Stomach smooth muscle (tissue), 2 donors: ENCODE measurements at regions not wholly inside any gene's neighbourhood (a gene's known extent, or its start where the extent isn't known, plus 50 kb on each side); places are given as distances from the start of the nearest gene placed in this dataset.

Experiments
- H3K27ac ChIP-seq: one replicate; pipeline ENCODE4 v1.7.0; 2013; ENCODE audit warnings: mild to moderate bottlenecking, low read length, inconsistent platforms
- H3K27me3 ChIP-seq, 2 donors: one replicate each; pipeline ENCODE4 v1.7.0; 2013; ENCODE audit warnings: low read length in 2 of 2; ENCODE audit not compliant: insufficient read depth in 2 of 2, control insufficient read depth in 1 of 2
- H3K36me3 ChIP-seq, 2 donors: one replicate each; pipeline ENCODE4 v1.7.0; 2013; ENCODE audit warnings: low read length in 2 of 2; ENCODE audit not compliant: control insufficient read depth in 2 of 2, insufficient read depth in 2 of 2
- H3K4me1 ChIP-seq: one replicate; pipeline ENCODE4 v1.7.0; 2013; ENCODE audit warnings: low read length; ENCODE audit not compliant: control insufficient read depth, insufficient read depth
- H3K4me3 ChIP-seq, 2 donors: one replicate each; pipeline ENCODE4 v1.7.0; 2013; ENCODE audit warnings: low read length in 2 of 2
- H3K9ac ChIP-seq, 2 donors: one replicate each; pipeline ENCODE4 v1.7.0; 2013; ENCODE audit warnings: low read length in 2 of 2, mild to moderate bottlenecking in 1 of 2
- H3K9me3 ChIP-seq, 2 donors: one replicate each; pipeline ENCODE4 v1.7.0; 2013; ENCODE audit warnings: low read length in 2 of 2; ENCODE audit not compliant: control insufficient read depth in 2 of 2
- donor health status: healthy.
- donor health status: Pancreatic carcinoma.

GRCh38 chr14:30420515-30420914, 138.4 kb upstream of the G2E3 start:
- no peak overlapping the region for H3K27ac ChIP-seq
- H3K9ac ChIP-seq = no peak overlapping the region
- H3K36me3 ChIP-seq = no peaks in the 10 kb centered on the region
- H3K9me3 ChIP-seq = no peaks in the 10 kb centered on the region
- no peaks in the 10 kb centered on the region for H3K4me1 ChIP-seq
- H3K4me3 ChIP-seq = no peak overlapping the region
- no peaks in the 10 kb centered on the region for H3K27me3 ChIP-seq

- no peaks in the 10 kb centered on the region for H3K36me3 ChIP-seq
- H3K27ac ChIP-seq = no peak overlapping the region
- H3K4me3 ChIP-seq = no peak overlapping the region
- no peaks in the 10 kb centered on the region for H3K27me3 ChIP-seq
- no peaks in the 10 kb centered on the region for H3K9me3 ChIP-seq
- no peak overlapping the region for H3K9ac ChIP-seq
- no peaks in the 10 kb centered on the region for H3K4me1 ChIP-seq
These were observed 132.5 kb upstream of the G2E3 start for GRCh38 chr14:30426463-30426862.

GRCh38 chr14:30427401-30427800, 131.6 kb upstream of the G2E3 start:
- H3K9me3 ChIP-seq = no peaks in the 10 kb centered on the region
- no peak overlapping the region for H3K27ac ChIP-seq
- H3K36me3 ChIP-seq = no peaks in the 10 kb centered on the region
- no peaks in the 10 kb centered on the region for H3K4me1 ChIP-seq
- no peaks in the 10 kb centered on the region for H3K27me3 ChIP-seq
- H3K4me3 ChIP-seq = no peak overlapping the region
- no peak overlapping the region for H3K9ac ChIP-seq

- no peaks in the 10 kb centered on the region for H3K9me3 ChIP-seq
- H3K4me3 ChIP-seq = no peak overlapping the region
- H3K9ac ChIP-seq = no peak overlapping the region
- H3K27me3 ChIP-seq = no peaks in the 10 kb centered on the region
- H3K36me3 ChIP-seq = no peaks in the 10 kb centered on the region
- no peak overlapping the region for H3K27ac ChIP-seq
- H3K4me1 ChIP-seq = no peaks in the 10 kb centered on the region
These were observed 131.1 kb upstream of the G2E3 start for GRCh38 chr14:30427846-30428245.

- Histone ChIP-seq H3K27me3 (no peaks in the 10 kb centered on the region), H3K36me3 (no peaks in the 10 kb centered on the region), H3K9me3 (no peaks in the 10 kb centered on the region), H3K4me3 (no peak overlapping the region), H3K9ac (no peak overlapping the region), H3K27ac (no peak overlapping the region), H3K4me1 (no peaks in the 10 kb centered on the region)
These were observed 127.4 kb upstream of the G2E3 start for GRCh38 chr14:30431552-30431951.

GRCh38 chr14:30440961-30441360, 118.0 kb upstream of the G2E3 start:
- H3K27me3 ChIP-seq = no peaks in the 10 kb centered on the region
- H3K9me3 ChIP-seq = no peaks in the 10 kb centered on the region
- no peaks in the 10 kb centered on the region for H3K4me1 ChIP-seq
- no peak overlapping the region for H3K27ac ChIP-seq
- no peak overlapping the region for H3K4me3 ChIP-seq
- no peaks in the 10 kb centered on the region for H3K36me3 ChIP-seq
- no peak overlapping the region for H3K9ac ChIP-seq

- Histone ChIP-seq H3K9ac (no peak overlapping the region), H3K27me3 (no peaks in the 10 kb centered on the region), H3K36me3 (no peaks in the 10 kb centered on the region), H3K27ac (no peak overlapping the region), H3K4me1 (no peaks in the 10 kb centered on the region), H3K4me3 (no peak overlapping the region), H3K9me3 (no peaks in the 10 kb centered on the region)
These were observed 115.5 kb upstream of the G2E3 start for GRCh38 chr14:30443368-30444007.

- Histone ChIP-seq H3K4me1 (no peaks in the 10 kb centered on the region), H3K27ac (no peak overlapping the region), H3K9me3 (no peaks in the 10 kb centered on the region), H3K4me3 (no peak overlapping the region), H3K9ac (no peak overlapping the region), H3K36me3 (no peaks in the 10 kb centered on the region), H3K27me3 (no peaks in the 10 kb centered on the region)
These were observed 114.5 kb upstream of the G2E3 start for GRCh38 chr14:30444451-30444850.

- H3K27me3 ChIP-seq = no peaks in the 10 kb centered on the region
- no peak overlapping the region for H3K27ac ChIP-seq
- no peak overlapping the region for H3K9ac ChIP-seq
- H3K9me3 ChIP-seq = no peaks in the 10 kb centered on the region
- H3K36me3 ChIP-seq = no peaks in the 10 kb centered on the region
- H3K4me1 ChIP-seq = no peaks in the 10 kb centered on the region
- H3K4me3 ChIP-seq = no peak overlapping the region
These were observed 113.8 kb upstream of the G2E3 start for GRCh38 chr14:30445011-30445793.

- H3K4me1 ChIP-seq = peaks cover 2% of the 10 kb centered on the region
- no peaks in the 10 kb centered on the region for H3K9me3 ChIP-seq
- no peaks in the 10 kb centered on the region for H3K36me3 ChIP-seq
- H3K4me3 ChIP-seq = no peak overlapping the region
- H3K27me3 ChIP-seq = no peaks in the 10 kb centered on the region
- H3K27ac ChIP-seq = no peak overlapping the region
- H3K9ac ChIP-seq = no peak overlapping the region
These were observed 113.1 kb upstream of the G2E3 start for GRCh38 chr14:30445852-30446251.
